Left renal cortex interstitium (tissue), 4 donors: ENCODE measurements at regions not wholly inside any gene's neighbourhood (a gene's known extent, or its start where the extent isn't known, plus 50 kb on each side); places are given as distances from the start of the nearest gene placed in this dataset.

Experiments used
- DNase-seq, 4 donors: peaks; one replicate each; pipeline ENCODE4 v3.0.0-alpha.2; 2013; ENCODE audit warnings: low read depth in 4 of 4, low spot score in 2 of 4, missing footprints in 1 of 4

DNA sequence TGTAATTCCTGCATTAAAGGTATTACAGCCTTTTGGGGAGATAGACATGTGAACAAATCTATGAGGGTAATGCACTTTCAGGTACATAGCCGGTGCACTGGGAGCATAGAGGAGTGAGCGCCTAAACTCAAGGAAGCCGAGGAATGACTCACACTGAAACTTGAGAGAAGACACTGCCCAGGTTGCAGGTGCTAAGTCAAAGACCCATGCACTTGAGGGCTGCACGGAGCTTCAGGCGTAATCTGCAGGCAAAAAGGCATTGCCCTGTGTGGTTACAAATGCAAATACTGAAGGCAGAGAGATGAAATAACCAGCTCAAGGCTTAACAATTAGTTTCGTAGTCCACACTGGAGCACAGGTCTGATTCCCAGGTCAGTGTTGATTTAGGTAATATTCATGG, 51.0 kb upstream of the OSBPL3 start:
- DNase-seq: no peak
